ENCODE measurements at regions not wholly inside any gene's neighbourhood (a gene's known extent, or its start where the extent isn't known, plus 50 kb on each side); places are given as distances from the start of the nearest gene placed in this dataset.

GRCh38 chr11:122423273-122423672 lies 232.2 kb upstream of the UBASH3B start:
- in situ Hi-C loops (cut with HindIII; ENCODE audit: low pct_ligation_motif_present, low sequenced_read_pairs): no loop called here
- DNase-seq: no peak
- TF ChIP-seq CTCF (IDR thresholded peaks at IDR 0.05; ENCODE audit: low read depth, low read length, missing control alignments): no peak
- H3K4me3 ChIP-seq (ENCODE audit: low read depth, low read length): no peak overlapping the region
- H3K27me3 ChIP-seq (replicated peaks): peaks cover 2% of the 10 kb centered on the region
- H3K27ac ChIP-seq: no peak overlapping the region
- H3K36me3 ChIP-seq (replicated peaks): no peaks in the 10 kb centered on the region

DNA sequence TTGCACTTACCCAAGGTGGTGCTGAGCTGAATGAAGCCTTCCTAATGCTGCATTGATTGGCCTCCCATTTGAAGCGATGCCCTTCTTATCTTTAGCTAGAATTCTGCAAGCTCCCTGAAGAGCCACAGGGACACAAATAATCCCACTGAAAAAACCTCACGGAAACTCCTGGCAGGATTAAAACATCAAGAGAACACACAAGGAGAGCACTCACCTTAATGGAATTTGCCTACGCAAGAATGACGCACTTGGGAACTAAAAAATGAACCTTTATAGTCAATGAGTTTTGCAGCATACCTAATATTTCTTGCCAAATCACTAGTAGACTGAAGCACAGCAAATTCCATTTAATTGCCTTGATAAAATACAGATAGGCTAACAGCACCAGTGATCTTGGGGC lies 232.8 kb upstream of the UBASH3B start:
- Histone ChIP-seq H3K27me3 (replicated peaks) (peaks cover 2% of the 10 kb centered on the region), H3K36me3 (replicated peaks) (no peaks in the 10 kb centered on the region), H3K4me3 (ENCODE audit: low read depth, low read length) (no peak overlapping the region), H3K27ac (no peak overlapping the region)
- no peak for TF ChIP-seq CTCF (IDR thresholded peaks at IDR 0.05; ENCODE audit: low read depth, low read length, missing control alignments)
- in situ Hi-C loops (cut with HindIII; ENCODE audit: low pct_ligation_motif_present, low sequenced_read_pairs): no loop called here
- DNase-seq: no peak

DNA sequence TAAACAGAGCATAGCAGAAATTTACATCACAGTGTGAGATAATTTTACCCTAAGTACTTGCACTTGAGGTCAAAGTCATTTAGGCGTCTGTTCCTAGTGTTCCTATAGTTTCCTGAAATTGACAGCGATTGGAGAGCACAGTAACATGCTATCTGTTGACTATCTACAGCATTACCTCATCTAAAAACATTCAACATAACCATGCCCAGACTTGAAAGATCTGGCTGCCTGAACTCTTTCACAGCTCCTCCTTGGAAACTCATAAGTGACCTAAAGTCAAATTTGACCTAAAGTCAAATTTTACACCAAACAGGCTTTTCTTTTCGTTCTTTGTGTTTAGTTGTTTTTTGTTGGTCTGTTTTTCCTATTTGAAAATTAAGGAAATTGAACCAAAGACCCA lies 233.8 kb upstream of the UBASH3B start:
- Histone ChIP-seq H3K27ac (no peak overlapping the region), H3K4me3 (ENCODE audit: low read depth, low read length) (no peak overlapping the region), H3K36me3 (replicated peaks) (no peaks in the 10 kb centered on the region), H3K27me3 (replicated peaks) (peaks cover 2% of the 10 kb centered on the region)
- in situ Hi-C loops (cut with HindIII; ENCODE audit: low pct_ligation_motif_present, low sequenced_read_pairs): no loop called here
- no peak for TF ChIP-seq CTCF (IDR thresholded peaks at IDR 0.05; ENCODE audit: low read depth, low read length, missing control alignments)
- no peak for DNase-seq

DNA sequence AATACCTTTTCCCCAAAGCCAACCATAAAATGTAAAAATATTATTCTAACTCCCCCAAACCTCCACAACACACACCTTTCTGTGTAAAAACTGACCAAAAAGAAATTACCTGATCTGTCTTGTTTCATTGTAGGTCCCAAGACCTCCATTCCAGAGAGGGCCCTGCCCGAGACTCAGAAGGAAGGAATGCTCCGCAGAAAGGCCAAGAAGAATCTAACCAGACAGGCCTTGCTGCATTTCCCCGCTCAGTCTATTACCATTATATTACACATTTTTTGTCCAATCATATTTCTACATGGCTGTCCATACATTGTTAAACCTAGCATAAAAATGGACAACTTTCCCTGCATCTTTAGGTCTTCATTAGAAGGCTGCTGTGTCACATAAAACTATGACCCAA lies 237.5 kb upstream of the UBASH3B start:
- TF ChIP-seq CTCF (IDR thresholded peaks at IDR 0.05; ENCODE audit: low read depth, low read length, missing control alignments): no peak
- H3K4me3 ChIP-seq (ENCODE audit: low read depth, low read length): no peak overlapping the region
- DNase-seq: no peak
- H3K27me3 ChIP-seq (replicated peaks): peaks cover 2% of the 10 kb centered on the region
- no peak overlapping the region for H3K27ac ChIP-seq
- no peaks in the 10 kb centered on the region for H3K36me3 ChIP-seq (replicated peaks)
- in situ Hi-C loops (cut with HindIII; ENCODE audit: low pct_ligation_motif_present, low sequenced_read_pairs): no loop called here

DNA sequence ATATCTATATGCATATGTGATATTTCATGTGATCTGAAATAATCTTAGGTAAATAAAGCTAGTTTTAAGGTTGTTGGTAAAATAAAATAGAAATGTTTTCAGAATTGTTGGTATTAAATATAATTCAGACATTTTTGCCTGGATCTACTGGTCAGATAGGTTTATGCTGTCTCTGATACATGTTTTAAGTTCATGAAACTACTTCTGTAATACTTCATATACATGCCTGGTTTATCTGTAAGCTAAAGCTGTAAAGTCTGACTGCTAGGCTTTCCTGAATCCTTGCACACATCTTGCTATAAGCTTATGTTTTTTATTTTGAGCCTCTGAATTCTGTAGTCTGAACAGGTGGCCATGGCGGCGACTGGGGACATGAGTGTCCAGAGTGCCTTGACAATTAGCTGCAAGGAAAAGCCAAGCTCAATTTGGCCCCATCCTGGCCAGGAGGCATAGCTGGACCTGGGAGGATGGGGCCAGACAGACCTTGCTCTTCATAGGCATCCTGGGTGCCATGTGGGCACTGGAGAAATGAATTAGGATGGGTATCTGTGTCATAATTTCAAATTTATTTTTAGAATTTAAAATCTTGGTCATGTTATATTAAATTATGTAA lies 241.0 kb upstream of the UBASH3B start:
- Histone ChIP-seq H3K27ac (no peak overlapping the region), H3K36me3 (replicated peaks) (no peaks in the 10 kb centered on the region), H3K27me3 (replicated peaks) (no peaks in the 10 kb centered on the region), H3K4me3 (ENCODE audit: low read depth, low read length) (no peak overlapping the region)
- no peak for DNase-seq
- in situ Hi-C loops (cut with HindIII; ENCODE audit: low pct_ligation_motif_present, low sequenced_read_pairs): no loop called here
- TF ChIP-seq CTCF (IDR thresholded peaks at IDR 0.05; ENCODE audit: low read depth, low read length, missing control alignments): no peak

DNA sequence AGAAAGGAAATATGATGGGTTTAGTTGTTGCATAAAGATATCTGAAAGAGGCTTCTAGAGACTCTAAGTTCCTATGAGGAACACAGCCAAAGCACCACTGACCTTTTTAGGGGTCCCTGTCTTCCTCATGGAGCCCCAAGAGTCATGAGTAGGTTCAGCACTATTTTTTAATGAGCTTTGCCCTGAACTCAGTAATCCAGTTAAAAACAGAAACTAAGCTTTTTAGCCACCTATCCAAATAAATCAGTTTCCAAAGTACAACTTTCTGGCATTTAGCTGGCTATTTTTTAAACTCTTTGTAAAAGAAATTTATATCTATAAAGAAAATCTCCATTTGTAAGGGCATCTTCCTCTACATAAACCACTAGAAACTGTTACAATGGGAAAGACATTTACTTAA lies 241.8 kb upstream of the UBASH3B start:
- no peak for TF ChIP-seq CTCF (IDR thresholded peaks at IDR 0.05; ENCODE audit: low read depth, low read length, missing control alignments)
- in situ Hi-C loops (cut with HindIII; ENCODE audit: low pct_ligation_motif_present, low sequenced_read_pairs): no loop called here
- Histone ChIP-seq H3K27ac (no peak overlapping the region), H3K4me3 (ENCODE audit: low read depth, low read length) (no peak overlapping the region), H3K36me3 (replicated peaks) (no peaks in the 10 kb centered on the region), H3K27me3 (replicated peaks) (no peaks in the 10 kb centered on the region)
- no peak for DNase-seq
